Astrocyte (in vitro differentiated cells and primary cell): ENCODE measurements at regions not wholly inside any gene's neighbourhood (a gene's known extent, or its start where the extent isn't known, plus 50 kb on each side); places are given as distances from the start of the nearest gene placed in this dataset.

Source experiments
- DNase-seq: peaks from one replicate; pipeline ENCODE4 v3.0.0-alpha.2; 2010; ENCODE audit warnings: low read depth
- FAIRE-seq: peaks from 2 replicates; lab custom pipeline; 2011; peaks lifted over from hg19 to GRCh38; lab: Jason Lieb, UNC
- H2AFZ ChIP-seq: 2 replicates; pipeline ENCODE4 v1.6.0; 2012; ENCODE audit warnings: low read depth, low read length, inconsistent platforms
- H3K27ac ChIP-seq: 2 replicates; pipeline ENCODE4 v1.5.1; 2011; ENCODE audit warnings: low read depth, low read length, inconsistent platforms
- H3K27me3 ChIP-seq: 2 replicates; pipeline ENCODE4 v1.6.0; 2011; ENCODE audit warnings: low read length, inconsistent platforms; ENCODE audit not compliant: insufficient read depth
- H3K36me3 ChIP-seq: 2 replicates; pipeline ENCODE4 v1.5.1; 2011; ENCODE audit warnings: low read length, inconsistent platforms; ENCODE audit not compliant: insufficient read depth
- H3K4me1 ChIP-seq: 2 replicates; pipeline ENCODE4 v1.5.1; 2011; ENCODE audit warnings: low read length, inconsistent platforms; ENCODE audit not compliant: insufficient read depth
- H3K4me2 ChIP-seq: 2 replicates; pipeline ENCODE4 v1.6.0; 2012; ENCODE audit warnings: low read length, inconsistent platforms
- H3K4me3 ChIP-seq: 2 replicates; pipeline ENCODE4 v1.5.1; 2011; ENCODE audit warnings: low read depth, mild to moderate bottlenecking, low read length, inconsistent platforms; ENCODE audit not compliant: insufficient read depth
- H3K79me2 ChIP-seq: 2 replicates; pipeline ENCODE4 v1.6.0; 2012; ENCODE audit warnings: mild to moderate bottlenecking, low read length, inconsistent platforms; ENCODE audit not compliant: insufficient read depth
- H3K9ac ChIP-seq: 2 replicates; pipeline ENCODE4 v1.6.0; 2012; ENCODE audit warnings: mild to moderate bottlenecking, low read length, inconsistent platforms
- H3K9me3 ChIP-seq: 2 replicates; pipeline ENCODE4 v1.5.1; 2012; ENCODE audit warnings: low read depth, mild to moderate bottlenecking, low read length, inconsistent platforms; ENCODE audit not compliant: insufficient read depth
- H4K20me1 ChIP-seq: 2 replicates; pipeline ENCODE4 v1.6.0; 2012; ENCODE audit warnings: low read length, inconsistent platforms; ENCODE audit not compliant: insufficient read depth
- H3K27ac Mint-ChIP-seq: one replicate; pipeline ENCODE4 v1.8.0; 2021; ENCODE audit warnings: mild to moderate bottlenecking, mixed read lengths; ENCODE audit not compliant: unreplicated experiment
- H3K27me3 Mint-ChIP-seq: one replicate; pipeline ENCODE4 v1.8.0; 2021; ENCODE audit warnings: low read depth, mixed read lengths; ENCODE audit not compliant: unreplicated experiment
- H3K36me3 Mint-ChIP-seq: one replicate; pipeline ENCODE4 v1.8.0; 2021; ENCODE audit warnings: low read depth, mixed read lengths; ENCODE audit not compliant: unreplicated experiment
- H3K4me1 Mint-ChIP-seq: one replicate; pipeline ENCODE4 v1.8.0; 2021; ENCODE audit warnings: low read depth, mixed read lengths; ENCODE audit not compliant: unreplicated experiment
- H3K4me3 Mint-ChIP-seq: one replicate; pipeline ENCODE4 v1.8.0; 2021; ENCODE audit warnings: mild to moderate bottlenecking, moderate library complexity, mixed read lengths; ENCODE audit not compliant: unreplicated experiment
- H3K9me3 Mint-ChIP-seq: one replicate; pipeline ENCODE4 v1.8.0; 2021; ENCODE audit warnings: mild to moderate bottlenecking, mixed read lengths; ENCODE audit not compliant: unreplicated experiment
- CTCF ChIP-seq: IDR thresholded peaks from 2 replicates; pipeline ENCODE4 v1.5.1; 2011; ENCODE audit warnings: low read depth, mild to moderate bottlenecking, inconsistent platforms, low read length, moderate library complexity; ENCODE audit not compliant: insufficient read depth
- EZH2 ChIP-seq: IDR thresholded peaks from 2 replicates; pipeline ENCODE4 v1.6.1; 2012; ENCODE audit warnings: mild to moderate bottlenecking, low read length, inconsistent platforms; ENCODE audit not compliant: insufficient read depth

GRCh38 chr19:28880735-28881401 lies 332.1 kb downstream of the UQCRFS1 start:
- H3K4me2 ChIP-seq, result no peak overlapping the region
- Mint-ChIP-seq H3K4me3 (no peak overlapping the region), H3K27ac (no peak overlapping the region)

DNA sequence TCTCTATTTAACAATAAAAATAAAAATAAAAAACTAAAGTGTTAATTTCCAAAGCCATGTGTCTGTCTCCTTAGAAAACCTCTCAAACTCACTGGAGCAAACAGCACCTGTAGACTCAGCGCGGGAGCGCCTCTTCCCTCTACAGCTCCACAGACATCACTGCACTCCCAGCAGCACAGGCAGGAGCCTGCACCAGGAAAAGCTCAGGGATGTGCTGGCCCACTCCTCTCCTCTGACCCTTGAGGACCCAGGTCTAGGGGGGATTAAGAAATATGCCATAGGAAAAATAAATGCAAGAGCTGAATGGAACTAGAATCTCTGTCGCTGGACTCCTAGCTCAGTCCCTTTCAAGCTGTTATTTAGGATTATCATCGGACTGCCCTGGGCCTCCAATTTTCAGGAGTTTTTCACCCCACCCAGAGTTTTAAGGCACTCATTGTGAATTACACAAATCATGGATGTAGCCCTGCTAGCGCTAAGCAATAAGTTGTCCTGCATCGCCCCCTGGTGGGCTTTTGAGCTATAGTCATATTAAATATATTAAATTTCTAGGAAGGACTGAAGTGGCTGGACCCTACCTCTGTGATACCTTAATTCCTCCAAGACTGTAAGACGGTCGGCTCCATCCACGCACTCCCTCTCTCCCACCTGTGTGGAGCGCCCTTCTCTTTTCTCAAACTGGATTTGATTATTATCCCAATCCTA lies 333.9 kb downstream of the UQCRFS1 start:
- Histone ChIP-seq H3K4me3 (no peak overlapping the region), H3K4me2 (no peak overlapping the region), H3K79me2 (no peaks in the 10 kb centered on the region), H3K36me3 (no peaks in the 10 kb centered on the region), H4K20me1 (no peaks in the 10 kb centered on the region), H3K9ac (no peak overlapping the region), H3K9me3 (peaks cover 3% of the 10 kb centered on the region), H3K4me1 (no peaks in the 10 kb centered on the region), H3K27me3 (no peaks in the 10 kb centered on the region), H2AFZ (no peak overlapping the region), H3K27ac (no peak overlapping the region)
- TF ChIP-seq EZH2 (no peak), CTCF (peak; percentile 48)
- no peaks in the 10 kb centered on the region for H3K9me3 Mint-ChIP-seq
- H3K36me3 Mint-ChIP-seq, result no peaks in the 10 kb centered on the region
- H3K27me3 Mint-ChIP-seq, result peaks cover 22% of the 10 kb centered on the region
- no peak overlapping the region for H3K27ac Mint-ChIP-seq
- H3K4me3 Mint-ChIP-seq, result no peak overlapping the region
- FAIRE-seq (no peak), DNase-seq (peak; percentile 8)
- peaks cover 7% of the 10 kb centered on the region for H3K4me1 Mint-ChIP-seq

More at GRCh38 chr19:28880735-28881401, 332.1 kb downstream of the UQCRFS1 start:
- Histone ChIP-seq H3K36me3 (no peaks in the 10 kb centered on the region), H3K79me2 (no peaks in the 10 kb centered on the region), H2AFZ (no peak overlapping the region), H3K27ac (no peak overlapping the region), H3K4me1 (no peaks in the 10 kb centered on the region), H3K9me3 (peaks cover 3% of the 10 kb centered on the region), H4K20me1 (no peaks in the 10 kb centered on the region), H3K4me3 (no peak overlapping the region), H3K9ac (no peak overlapping the region), H3K27me3 (no peaks in the 10 kb centered on the region)
- H3K4me1 Mint-ChIP-seq, result peaks cover 7% of the 10 kb centered on the region
- H3K36me3 Mint-ChIP-seq, result no peaks in the 10 kb centered on the region
- no peaks in the 10 kb centered on the region for H3K9me3 Mint-ChIP-seq
- FAIRE-seq (no peak), DNase-seq (no peak)
- peaks cover 30% of the 10 kb centered on the region for H3K27me3 Mint-ChIP-seq
- TF ChIP-seq CTCF (no peak), EZH2 (no peak)
